ENCODE measurements at regions not wholly inside any gene's neighbourhood (a gene's known extent, or its start where the extent isn't known, plus 50 kb on each side); places are given as distances from the start of the nearest gene placed in this dataset.
A peak's percentile ranks its signal among the peaks of the same experiment; 100 is the strongest.
"Not testable (repeated sequence)": the region's sequence is repeated elsewhere in the genome, so short reads cannot be mapped to it uniquely, and the experiment has no call there.

GRCh38 chr14:31911160-31911559 lies 165.9 kb upstream of the ARHGAP5 start:
- DNase-seq, result no peak

- DNase-seq, result no peak
Observed at GRCh38 chr14:31913370-31913769, 163.7 kb upstream of the ARHGAP5 start.

GRCh38 chr14:31918289-31918688 lies 158.8 kb upstream of the ARHGAP5 start:
- not testable (repeated sequence) for DNase-seq

GRCh38 chr14:31920001-31920400 lies 157.1 kb upstream of the ARHGAP5 start:
- DNase-seq, result no peak

- no peak for DNase-seq
Observed at GRCh38 chr14:31920989-31921650, 156.0 kb upstream of the ARHGAP5 start.

- DNase-seq, result no peak
Observed at GRCh38 chr14:31921721-31922120, 155.4 kb upstream of the ARHGAP5 start.

- peak; percentile 64 for DNase-seq
Observed at GRCh38 chr14:31926123-31926522, 151.0 kb upstream of the ARHGAP5 start.

- DNase-seq, result no peak
Observed at GRCh38 chr14:31926652-31927347, 150.3 kb upstream of the ARHGAP5 start.

GRCh38 chr14:31927348-31927832 lies 149.7 kb upstream of the ARHGAP5 start:
- peak; percentile 50 for DNase-seq

GRCh38 chr14:31930070-31930469 lies 147.0 kb upstream of the ARHGAP5 start:
- DNase-seq, result no peak

- DNase-seq, result no peak
Observed at GRCh38 chr14:31930493-31931240, 146.4 kb upstream of the ARHGAP5 start.

GRCh38 chr14:31932675-31933074 lies 144.4 kb upstream of the ARHGAP5 start:
- no peak for DNase-seq

GRCh38 chr14:31933716-31934115 lies 143.4 kb upstream of the ARHGAP5 start:
- no peak for DNase-seq

GRCh38 chr14:31934767-31935266 lies 142.3 kb upstream of the ARHGAP5 start:
- no peak for DNase-seq

- DNase-seq, result no peak
Observed at GRCh38 chr14:31935391-31935790, 141.7 kb upstream of the ARHGAP5 start.

GRCh38 chr14:31936115-31936514 lies 141.0 kb upstream of the ARHGAP5 start:
- no peak for DNase-seq

GRCh38 chr14:31937730-31938346 lies 139.3 kb upstream of the ARHGAP5 start:
- DNase-seq, result peak; percentile 92

- DNase-seq, result no peak
Observed at GRCh38 chr14:31939934-31940333, 137.2 kb upstream of the ARHGAP5 start.

- no peak for DNase-seq
Observed at GRCh38 chr14:31941487-31941886, 135.6 kb upstream of the ARHGAP5 start.

- no peak for DNase-seq
Observed at GRCh38 chr14:31942166-31942841, 134.8 kb upstream of the ARHGAP5 start.

GRCh38 chr14:31943217-31943799 lies 133.8 kb upstream of the ARHGAP5 start:
- DNase-seq, result no peak

- DNase-seq, result no peak
Observed at GRCh38 chr14:31943861-31944255, 133.2 kb upstream of the ARHGAP5 start.
